HUDEP-2 (cell line): ENCODE measurements at regions not wholly inside any gene's neighbourhood (a gene's known extent, or its start where the extent isn't known, plus 50 kb on each side); places are given as distances from the start of the nearest gene placed in this dataset.
"Not testable (repeated sequence)": the region's sequence is repeated elsewhere in the genome, so short reads cannot be mapped to it uniquely, and the experiment has no call there.

Experiments used
- DNase-seq, 76 experiments: peaks; one replicate each; lab custom pipeline; 2025; ENCODE audit not compliant: unreplicated experiment in 76 of 76; lab: John Stamatoyannopoulos, UW

- DNase-seq, result no peak
Observed at GRCh38 chr5:8523501-8523900, 654.6 kb downstream of the MTRR start.

GRCh38 chr5:8525819-8526218 is 656.9 kb downstream of the MTRR start:
- DNase-seq, result no peak

- DNase-seq, result no peak
Observed at GRCh38 chr5:8528106-8528505, 659.2 kb downstream of the MTRR start.

GRCh38 chr5:8538821-8539220 is 669.9 kb downstream of the MTRR start:
- DNase-seq, result no peak

- DNase-seq, result no peak
Observed at GRCh38 chr5:8540317-8540716, 671.4 kb downstream of the MTRR start.

GRCh38 chr5:8550921-8551320 is 682.0 kb downstream of the MTRR start:
- no peak for DNase-seq

- no peak for DNase-seq
Observed at GRCh38 chr5:8553364-8553763, 684.4 kb downstream of the MTRR start.

GRCh38 chr5:8557728-8558127 is 688.8 kb downstream of the MTRR start:
- DNase-seq, result no peak

- DNase-seq, result no peak
Observed at GRCh38 chr5:8560776-8561175, 691.8 kb downstream of the MTRR start.

GRCh38 chr5:8561224-8561840 is 692.4 kb downstream of the MTRR start:
- DNase-seq, result no peak

GRCh38 chr5:8561854-8562253 is 692.9 kb downstream of the MTRR start:
- DNase-seq, result no peak

- not testable (repeated sequence) for DNase-seq
Observed at GRCh38 chr5:8563540-8563939, 694.6 kb downstream of the MTRR start.

GRCh38 chr5:8568858-8569257 is 699.9 kb downstream of the MTRR start:
- DNase-seq, result no peak

- no peak for DNase-seq
Observed at GRCh38 chr5:8570528-8570927, 701.6 kb downstream of the MTRR start.

- no peak for DNase-seq
Observed at GRCh38 chr5:8576178-8576577, 707.2 kb downstream of the MTRR start.

- DNase-seq, result no peak
Observed at GRCh38 chr5:8577792-8578191, 708.8 kb downstream of the MTRR start.

- DNase-seq, result no peak
Observed at GRCh38 chr5:8580298-8580697, 711.4 kb downstream of the MTRR start.

GRCh38 chr5:8581047-8581446 is 712.1 kb downstream of the MTRR start:
- no peak for DNase-seq

- DNase-seq, result no peak
Observed at GRCh38 chr5:8585230-8586018, 716.5 kb downstream of the MTRR start.

- no peak for DNase-seq
Observed at GRCh38 chr5:8590959-8591358, 722.0 kb downstream of the MTRR start.

- no peak for DNase-seq
Observed at GRCh38 chr5:8598356-8598755, 729.4 kb downstream of the MTRR start.

- no peak for DNase-seq
Observed at GRCh38 chr5:8598996-8599395, 730.0 kb downstream of the MTRR start.
